WTC11 (cell line): ENCODE measurements at regions not wholly inside any gene's neighbourhood (a gene's known extent, or its start where the extent isn't known, plus 50 kb on each side); places are given as distances from the start of the nearest gene placed in this dataset.

ENCODE experiments used
- ATAC-seq: fragments of 200-7000 bp; cut with Tn5 transposase; 2 replicates; pipeline ENCODE4 v1.10.0; 2021; ENCODE audit warnings: mild to moderate bottlenecking, moderate library complexity
- CTCF ChIA-PET: fragments of 300-600 bp; sonication (Branson Sonifier 250); formaldehyde crosslinking; loops from one replicate; lab custom pipeline; 2021; ENCODE audit warnings: antibody characterized with exemption; lab: Charles Lee
- POLR2A ChIA-PET: fragments of 350-600 bp; sonication (Branson Sonifier 250); formaldehyde crosslinking; loops from one replicate; lab custom pipeline; 2021; ENCODE audit warnings: antibody characterized with exemption; lab: Charles Lee
- DNase-seq: peaks from one replicate; pipeline ENCODE4 v3.0.0; 2021; ENCODE audit warnings: low spot score
- H3K27ac Mint-ChIP-seq: 2 replicates; pipeline ENCODE4 v1.8.0; 2021; ENCODE audit warnings: mixed read lengths
- H3K27me3 Mint-ChIP-seq: 2 replicates; pipeline ENCODE4 v1.8.0; 2021; ENCODE audit warnings: low read depth, mild to moderate bottlenecking, moderate library complexity, mixed read lengths
- H3K36me3 Mint-ChIP-seq: 2 replicates; pipeline ENCODE4 v1.8.0; 2021; ENCODE audit warnings: mixed read lengths
- H3K4me1 Mint-ChIP-seq: 2 replicates; pipeline ENCODE4 v1.8.0; 2022; ENCODE audit warnings: mixed read lengths
- H3K4me3 Mint-ChIP-seq: 2 replicates; pipeline ENCODE4 v1.8.0; 2021; ENCODE audit warnings: mild to moderate bottlenecking, moderate library complexity, mixed read lengths
- H3K9me3 Mint-ChIP-seq: 2 replicates; pipeline ENCODE4 v1.8.0; 2021; ENCODE audit warnings: mixed read lengths
- ATF2 ChIP-seq: sonication (generic); formaldehyde crosslinking; IDR thresholded peaks from 2 replicates; pipeline ENCODE4 v1.8.1; 2022; ENCODE audit warnings: low read depth, missing genetic modification reagents, borderline replicate concordance
- CREM ChIP-seq: sonication (generic); formaldehyde crosslinking; IDR thresholded peaks from 2 replicates; pipeline ENCODE4 v1.8.1; 2022; ENCODE audit warnings: mild to moderate bottlenecking, missing genetic modification reagents, moderate library complexity
- CTCF ChIP-seq: fragments of 200-600 bp; IDR thresholded peaks from 2 replicates; pipeline ENCODE4 v1.8.0; 2022; ENCODE audit warnings: antibody characterized with exemption
- ELF4 ChIP-seq: sonication (generic); formaldehyde crosslinking; IDR thresholded peaks from 2 replicates; pipeline ENCODE4 v1.8.1; 2022; ENCODE audit warnings: low read depth, mild to moderate bottlenecking, moderate library complexity, missing genetic modification reagents
- ESRRA ChIP-seq: sonication (generic); formaldehyde crosslinking; IDR thresholded peaks from 2 replicates; pipeline ENCODE4 v1.8.1; 2022; ENCODE audit warnings: mild to moderate bottlenecking, missing genetic modification reagents, borderline replicate concordance
- FOXJ3 ChIP-seq: sonication (generic); formaldehyde crosslinking; IDR thresholded peaks from 2 replicates; pipeline ENCODE4 v1.9.0; 2021; ENCODE audit warnings: missing genetic modification reagents, mild to moderate bottlenecking, borderline replicate concordance
- FOXP4 ChIP-seq: sonication (generic); formaldehyde crosslinking; IDR thresholded peaks from 2 replicates; pipeline ENCODE4 v1.8.0; 2022; ENCODE audit warnings: mild to moderate bottlenecking, missing genetic modification reagents
- GABPB1 ChIP-seq: sonication (generic); formaldehyde crosslinking; IDR thresholded peaks from 2 replicates; pipeline ENCODE4 v1.8.1; 2023; ENCODE audit warnings: mild to moderate bottlenecking, missing genetic modification reagents
- GRHL2 ChIP-seq: fragments of 250-450 bp; sonication (Bioruptor Pico); IDR thresholded peaks from 2 replicates; pipeline ENCODE4 v1.8.0; 2022; ENCODE audit warnings: mild to moderate bottlenecking, moderate library complexity; ENCODE audit not compliant: insufficient replicate concordance, severe bottlenecking
- GTF2I ChIP-seq: fragments of 250-450 bp; sonication (Bioruptor Pico); conservative IDR thresholded peaks from 2 replicates; pipeline ENCODE4 v1.4.0; 2021; ENCODE audit warnings: mild to moderate bottlenecking
- IRF1 ChIP-seq: sonication (generic); formaldehyde crosslinking; IDR thresholded peaks from 2 replicates; pipeline ENCODE4 v1.8.0; 2023; ENCODE audit warnings: missing genetic modification reagents
- JAZF1 ChIP-seq: fragments of 250-450 bp; sonication (Bioruptor Pico); IDR thresholded peaks from 2 replicates; pipeline ENCODE4 v1.9.0; 2021; ENCODE audit warnings: moderate library complexity, mild to moderate bottlenecking, inconsistent platforms
- MAX ChIP-seq: sonication (generic); formaldehyde crosslinking; IDR thresholded peaks from 2 replicates; pipeline ENCODE4 v1.8.0; 2022; ENCODE audit warnings: mild to moderate bottlenecking, missing genetic modification reagents
- NR1H2 ChIP-seq: sonication (generic); formaldehyde crosslinking; IDR thresholded peaks from 2 replicates; pipeline ENCODE4 v1.9.0; 2021; ENCODE audit warnings: mild to moderate bottlenecking, moderate library complexity, missing genetic modification reagents
- NR2C2 ChIP-seq: sonication (generic); formaldehyde crosslinking; IDR thresholded peaks from 2 replicates; pipeline ENCODE4 v1.8.0; 2022; ENCODE audit warnings: mild to moderate bottlenecking, missing genetic modification reagents
- NR3C1 ChIP-seq: sonication (generic); formaldehyde crosslinking; conservative IDR thresholded peaks from 2 replicates; pipeline ENCODE4 v1.8.1; 2023; ENCODE audit warnings: low read depth, mild to moderate bottlenecking, missing genetic modification reagents
- PRDM15 ChIP-seq: sonication (generic); formaldehyde crosslinking; IDR thresholded peaks from 2 replicates; pipeline ENCODE4 v1.8.0; 2022; ENCODE audit warnings: missing genetic modification reagents
- PRRX2 ChIP-seq: fragments of 250-450 bp; sonication (Bioruptor Pico); IDR thresholded peaks from 2 replicates; pipeline ENCODE4 v1.8.0; 2021; ENCODE audit warnings: mild to moderate bottlenecking
- RELA ChIP-seq: sonication (generic); formaldehyde crosslinking; IDR thresholded peaks from 2 replicates; pipeline ENCODE4 v1.8.1; 2022; ENCODE audit warnings: missing genetic modification reagents, mild to moderate bottlenecking, borderline replicate concordance
- SMAD4 ChIP-seq: sonication (generic); formaldehyde crosslinking; IDR thresholded peaks from 2 replicates; pipeline ENCODE4 v1.8.0; 2022; ENCODE audit warnings: mild to moderate bottlenecking, missing genetic modification reagents
- SOX15 ChIP-seq: fragments of 250-450 bp; sonication (Bioruptor Pico); IDR thresholded peaks from 2 replicates; pipeline ENCODE4 v1.9.0; 2021; ENCODE audit warnings: mild to moderate bottlenecking
- TP53 ChIP-seq: sonication (generic); formaldehyde crosslinking; IDR thresholded peaks from 2 replicates; pipeline ENCODE4 v1.8.1; 2023; ENCODE audit warnings: mild to moderate bottlenecking, missing genetic modification reagents
- USF2 ChIP-seq: sonication (generic); formaldehyde crosslinking; IDR thresholded peaks from 2 replicates; pipeline ENCODE4 v1.8.1; 2023; ENCODE audit warnings: mild to moderate bottlenecking, missing genetic modification reagents, moderate library complexity
- ZNF263 ChIP-seq: sonication (generic); formaldehyde crosslinking; IDR thresholded peaks from 2 replicates; pipeline ENCODE4 v1.8.1; 2022; ENCODE audit warnings: low read depth, mild to moderate bottlenecking, moderate library complexity, missing genetic modification reagents

GRCh38 chr22:47366026-47366767 lies 603.7 kb downstream of the TBC1D22A start:
- TF ChIP-seq ATF2 (CRISPR knock-in tag) (no peak), GTF2I (no peak), PRRX2 (no peak), SMAD4 (CRISPR knock-in tag) (no peak), USF2 (CRISPR knock-in tag) (no peak), FOXJ3 (CRISPR knock-in tag) (no peak), NR1H2 (CRISPR knock-in tag) (no peak), TP53 (CRISPR knock-in tag) (no peak), FOXP4 (CRISPR knock-in tag) (no peak), GRHL2 (CRISPR knock-in tag) (no peak), GABPB1 (CRISPR knock-in tag) (no peak), JAZF1 (CRISPR knock-in tag) (no peak), ESRRA (CRISPR knock-in tag) (no peak)
- ATAC-seq: no peak
- peaks cover 54% of the 10 kb centered on the region for H3K9me3 Mint-ChIP-seq

GRCh38 chr22:47361247-47361646 lies 598.8 kb downstream of the TBC1D22A start:
- H3K9me3 Mint-ChIP-seq: peaks cover 73% of the 10 kb centered on the region
- H3K27me3 Mint-ChIP-seq: peaks cover 2% of the 10 kb centered on the region
- TF ChIP-seq NR2C2 (CRISPR knock-in tag) (no peak), ZNF263 (no peak), MAX (CRISPR knock-in tag) (no peak), RELA (CRISPR knock-in tag) (no peak), PRDM15 (CRISPR knock-in tag) (no peak), GABPB1 (CRISPR knock-in tag) (no peak), IRF1 (no peak), CREM (CRISPR knock-in tag) (no peak), NR3C1 (CRISPR knock-in tag) (no peak), CTCF (no peak), ELF4 (CRISPR knock-in tag) (no peak), SOX15 (CRISPR knock-in tag) (no peak)

More at GRCh38 chr22:47366026-47366767, 603.7 kb downstream of the TBC1D22A start:
- CTCF ChIA-PET: no interaction called here
- H3K27me3 Mint-ChIP-seq: peaks cover 7% of the 10 kb centered on the region
- peaks cover 13% of the 10 kb centered on the region for H3K36me3 Mint-ChIP-seq
- H3K27ac Mint-ChIP-seq: no peak overlapping the region
- POLR2A ChIA-PET: no interaction called here
- DNase-seq: no peak
- H3K4me1 Mint-ChIP-seq: no peaks in the 10 kb centered on the region
- no peak overlapping the region for H3K4me3 Mint-ChIP-seq

More at GRCh38 chr22:47361247-47361646, 598.8 kb downstream of the TBC1D22A start:
- Mint-ChIP-seq H3K36me3 (peaks cover 18% of the 10 kb centered on the region), H3K27ac (no peak overlapping the region), H3K4me1 (no peaks in the 10 kb centered on the region), H3K4me3 (no peak overlapping the region)
- ATAC-seq (no peak), DNase-seq (no peak)
- POLR2A ChIA-PET: no interaction called here
- CTCF ChIA-PET: no interaction called here
